K562 (cell line): ENCODE measurements at regions not wholly inside any gene's neighbourhood (a gene's known extent, or its start where the extent isn't known, plus 50 kb on each side); places are given as distances from the start of the nearest gene placed in this dataset.

Source experiments
- ATAC-seq: fragments of 200-7000 bp; cut with Tn5 transposase; 3 replicates; pipeline ENCODE4 v1.9.1; 2020; ENCODE audit warnings: moderate library complexity
- BruUV-seq: library from RNA; stranded (reverse); fragments of 400-500 nt; replicated peaks from 2 replicates; lab custom pipeline; 2021; lab: Mats Ljungman, UMichigan
- CTCF ChIA-PET: fragments of 300-600 bp; formaldehyde crosslinking; extraction: SDS; loops from one replicate; lab custom pipeline; 2021; ENCODE audit warnings: low intra/inter-chr PET ratio; lab: Yijun Ruan, JAX
- POLR2A ChIA-PET: fragments of 300-600, 350-650 bp; sonication (Branson Sonifier 250); formaldehyde crosslinking; extraction: SDS; loops from one replicate; lab custom pipeline; 2021; ENCODE audit warnings: antibody characterized with exemption, inconsistent platforms; lab: Yijun Ruan, JAX
- DNase-seq, 4 experiments: peaks; one replicate each; pipeline versions ENCODE4 v3.0.0 to v3.0.0-alpha.2; 2011 to 2018; ENCODE audit warnings: low spot score in 3 of 4, mixed read lengths in 3 of 4; ENCODE audit errors: extremely low read depth in 1 of 4
- FAIRE-seq: peaks from 2 replicates; lab custom pipeline; 2011; peaks lifted over from hg19 to GRCh38; lab: Jason Lieb, UNC
- H2AFZ ChIP-seq: 2 replicates; pipeline ENCODE4 v1.6.0; 2011; ENCODE audit warnings: low read depth, low read length, control low read depth, inconsistent platforms
- H3K27ac ChIP-seq: fragments of 200-600 bp; 3 replicates; pipeline ENCODE4 v1.8.0; 2011; ENCODE audit warnings: low read depth, mild to moderate bottlenecking, control low read depth, inconsistent platforms, low read length, moderate library complexity, mixed read lengths; ENCODE audit errors: extremely low read depth
- H3K27me3 ChIP-seq, 2 experiments: fragments of 300-600 bp in 1 of 2; 2 replicates in 1 of 2; 3 replicates in 1 of 2; pipeline versions ENCODE4 v1.6.0 to v1.8.0; 2011; ENCODE audit warnings: inconsistent platforms in 2 of 2, low read length in 2 of 2, mild to moderate bottlenecking in 1 of 2, mixed read lengths in 1 of 2, moderate library complexity in 1 of 2; ENCODE audit not compliant: control insufficient read depth in 2 of 2, insufficient read depth in 2 of 2
- H3K36me3 ChIP-seq: fragments of 300-600 bp; 3 replicates; pipeline ENCODE4 v1.8.0; 2011; ENCODE audit warnings: mild to moderate bottlenecking, low read length, inconsistent platforms; ENCODE audit not compliant: control insufficient read depth, insufficient read depth
- H3K4me1 ChIP-seq, 2 experiments: fragments of 200-600 bp in 1 of 2; replicated peaks in 1 of 2; 2 replicates in 1 of 2; 3 replicates in 1 of 2; pipeline versions ENCODE4 v1.5.1 to v1.8.0; 2011; ENCODE audit warnings: inconsistent platforms in 2 of 2, low read length in 2 of 2, mild to moderate bottlenecking in 1 of 2, mixed read lengths in 1 of 2, moderate library complexity in 1 of 2; ENCODE audit not compliant: control insufficient read depth in 2 of 2, insufficient read depth in 2 of 2
- H3K4me2 ChIP-seq: 2 replicates; pipeline ENCODE4 v1.6.1; 2011; ENCODE audit warnings: low read length, control low read depth, inconsistent platforms, mixed read lengths; ENCODE audit not compliant: insufficient read depth
- H3K4me3 ChIP-seq: fragments of 200-600 bp; sonication (generic), shearing (Covaris generic); 2 replicates; pipeline ENCODE4 v1.5.1; 2016; ENCODE audit warnings: control low read depth, inconsistent platforms
- H3K79me2 ChIP-seq: fragments of 200-600 bp; 3 replicates; pipeline ENCODE4 v1.8.0; 2011; ENCODE audit warnings: low read length, inconsistent platforms; ENCODE audit not compliant: control insufficient read depth, insufficient read depth
- H3K9ac ChIP-seq, 2 experiments: 2 replicates each; pipeline versions ENCODE4 v1.6.0 to v1.6.1; 2011; ENCODE audit warnings: low read depth in 2 of 2, low read length in 2 of 2, control low read depth in 1 of 2, inconsistent platforms in 1 of 2, mild to moderate bottlenecking in 1 of 2, mixed read lengths in 1 of 2; ENCODE audit not compliant: insufficient read depth in 1 of 2
- H3K9me1 ChIP-seq: one replicate; pipeline ENCODE4 v1.6.0; 2011; ENCODE audit warnings: inconsistent platforms, mild to moderate bottlenecking, low read length, moderate library complexity; ENCODE audit not compliant: control insufficient read depth, insufficient read depth
- H3K9me3 ChIP-seq: replicated peaks from 2 replicates; pipeline ENCODE4 v1.5.1; 2011; ENCODE audit warnings: low read depth, low read length, inconsistent platforms; ENCODE audit not compliant: control insufficient read depth, insufficient read depth
- H4K20me1 ChIP-seq: replicated peaks from 2 replicates; pipeline ENCODE4 v1.6.1; 2011; ENCODE audit warnings: low read length, inconsistent platforms, mixed read lengths; ENCODE audit not compliant: control insufficient read depth, insufficient read depth
- ATF3 ChIP-seq, 2 experiments: fragments of 450-650 bp in 1 of 2; sonication (generic) in 1 of 2; formaldehyde crosslinking in 1 of 2; IDR thresholded peaks in 1 of 2; conservative IDR thresholded peaks in 1 of 2; 2 replicates each; pipeline versions ENCODE4 v1.6.1 to v1.8.1; 2016 to 2023; ENCODE audit warnings: mild to moderate bottlenecking in 2 of 2, moderate library complexity in 2 of 2, inconsistent platforms in 1 of 2, missing genetic modification reagents in 1 of 2
- CBX8 ChIP-seq: fragments of 200-600 bp; sonication (generic); IDR thresholded peaks from 2 replicates; pipeline ENCODE4 v1.6.1; 2012; ENCODE audit warnings: borderline replicate concordance, mixed run types, low read depth, mild to moderate bottlenecking, moderate library complexity, mixed read lengths, low read length, control low read depth, inconsistent platforms; ENCODE audit not compliant: poor library complexity, severe bottlenecking; ENCODE audit errors: extremely low read depth
- EWSR1 ChIP-seq: fragments of 450-650 bp; IDR thresholded peaks from 2 replicates; pipeline ENCODE4 v1.6.1; 2018; ENCODE audit warnings: borderline replicate concordance, mild to moderate bottlenecking, low read depth, moderate library complexity; ENCODE audit not compliant: partially characterized antibody
- KDM5B ChIP-seq: fragments of 200-600 bp; sonication (generic); IDR thresholded peaks from 2 replicates; pipeline ENCODE4 v1.6.1; 2012; ENCODE audit warnings: low read depth, mild to moderate bottlenecking, moderate library complexity, low read length, control low read depth, inconsistent platforms; ENCODE audit not compliant: insufficient replicate concordance
- MAFG ChIP-seq: fragments of 450-650 bp; conservative IDR thresholded peaks from 2 replicates; pipeline ENCODE4 v1.6.1; 2016; ENCODE audit warnings: missing genetic modification characterization, missing compliant biosample characterization
- PHB ChIP-seq: fragments of 250-450 bp; sonication (Bioruptor Pico); IDR thresholded peaks from 2 replicates; pipeline ENCODE4 v1.5.0; 2021
- RBM17 ChIP-seq: fragments of 200-400 bp; formaldehyde crosslinking; IDR thresholded peaks from 2 replicates; pipeline ENCODE4 v1.6.1; 2017; ENCODE audit warnings: low read depth, mild to moderate bottlenecking, low read length, borderline replicate concordance
- SMAD2 ChIP-seq: fragments of 150-350 bp; IDR thresholded peaks from 2 replicates; pipeline ENCODE4 v1.6.1; 2014; ENCODE audit warnings: low read depth, mild to moderate bottlenecking, low read length
- SNIP1 ChIP-seq: fragments of 450-650 bp; IDR thresholded peaks from 2 replicates; pipeline ENCODE4 v1.7.1; 2017; ENCODE audit warnings: low read depth, mild to moderate bottlenecking
- USF2 ChIP-seq: sonication (generic); formaldehyde crosslinking; IDR thresholded peaks from 2 replicates; pipeline ENCODE4 v1.5.0; 2020; ENCODE audit warnings: missing genetic modification reagents
- ZNF764 ChIP-seq: fragments of 250-450 bp; sonication (Bioruptor Pico); IDR thresholded peaks from 2 replicates; pipeline ENCODE4 v1.4.0; 2020; ENCODE audit warnings: low read depth, mild to moderate bottlenecking, moderate library complexity
- WGBS: fragments of 100-300 bp; shearing (Covaris generic); methylation state at CpG from one replicate; pipeline ENCODE4 v1.1.6; 2016; ENCODE audit warnings: low coverage, mixed read lengths; ENCODE audit not compliant: insufficient coverage; ENCODE audit errors: missing lambda C conversion rate; 5-methylcytosine and 5-hydroxymethylcytosine counted together
- in situ Hi-C: fragments of 300-500 bp; cut with MboI; formaldehyde crosslinking; loops from 4 replicates; pipeline ENCODE4 v1.15.0; 2018; ENCODE audit warnings: inconsistent platforms, mixed read lengths
- intact Hi-C: fragments of 100-400 bp; cut with micrococcal nuclease; formaldehyde crosslinking; loops from 2 replicates; pipeline ENCODE4 v1.14.2; 2022

- no peak overlapping the region for H3K4me3 ChIP-seq
- no peak overlapping the region for H3K27ac ChIP-seq
- 2% methylated on average over 4 of the region's 4 CpGs for WGBS
- ChIA-PET CTCF (no interaction called here), POLR2A (interaction anchor here (0.6 kb wide), 1 partner anchor 58 kb away, joined by 3 read pairs; no protein-coding TSS in a partner anchor)
- intact Hi-C loops: no loop called here
- FAIRE-seq (no peak), DNase-seq (no peak), ATAC-seq (no peak)
- TF ChIP-seq ATF3 (IDR thresholded peaks at IDR 0.05) (peak; percentile 26; the same call in 1 of the 2 replicates), ATF3 (CRISPR knock-in tag; conservative IDR thresholded peaks at IDR 0.05) (no peak), SNIP1 (no peak)
- no peaks in the 10 kb centered on the region for H3K4me1 ChIP-seq
- H3K79me2 ChIP-seq: no peaks in the 10 kb centered on the region
- no peak overlapping the region for H2AFZ ChIP-seq
- no peaks in the 10 kb centered on the region for H3K9me3 ChIP-seq
- no TSS peak for BruUV-seq
- no peaks in the 10 kb centered on the region for H3K36me3 ChIP-seq
- H3K9ac ChIP-seq: no peak overlapping the region
- in situ Hi-C loops: no loop called here
- H4K20me1 ChIP-seq: no peaks in the 10 kb centered on the region
- H3K27me3 ChIP-seq: peaks cover 0 to 8% of the 10 kb centered on the region in 2 experiments; a peak in 2 of 5 replicates
- no peaks in the 10 kb centered on the region for H3K9me1 ChIP-seq
- H3K4me2 ChIP-seq: no peak overlapping the region
Observed at GRCh38 chr14:105873870-105874512, 347.6 kb downstream of the TMEM121 start.

- WGBS: 6% methylated on average over 4 of the region's 4 CpGs
- FAIRE-seq (no peak), DNase-seq (no peak), ATAC-seq (no peak)
- ChIA-PET CTCF (no interaction called here), POLR2A (no interaction called here)
- no peaks in the 10 kb centered on the region for H4K20me1 ChIP-seq
- H3K4me2 ChIP-seq: no peak overlapping the region
- peaks cover 0 to 13% of the 10 kb centered on the region in 2 experiments; a peak in 2 of 5 replicates for H3K27me3 ChIP-seq
- no TSS peak for BruUV-seq
- H3K4me3 ChIP-seq: no peak overlapping the region
- H3K27ac ChIP-seq: no peak overlapping the region
- no peaks in the 10 kb centered on the region for H3K9me3 ChIP-seq
- intact Hi-C loops (no loop called here), in situ Hi-C loops (no loop called here)
- H2AFZ ChIP-seq: no peak overlapping the region
- H3K4me1 ChIP-seq: no peaks in the 10 kb centered on the region
- H3K79me2 ChIP-seq: no peaks in the 10 kb centered on the region
- no peaks in the 10 kb centered on the region for H3K36me3 ChIP-seq
- no peaks in the 10 kb centered on the region for H3K9me1 ChIP-seq
- H3K9ac ChIP-seq: no peak overlapping the region
- TF ChIP-seq PHB (CRISPR knock-in tag): no peak
- TF ChIP-seq KDM5B: no peak
- no peak for TF ChIP-seq SMAD2
- no peak for TF ChIP-seq ZNF764 (CRISPR knock-in tag)
- TF ChIP-seq RBM17: no peak
- no peak for TF ChIP-seq CBX8
- TF ChIP-seq USF2 (CRISPR knock-in tag): no peak
- TF ChIP-seq MAFG: no peak
- TF ChIP-seq EWSR1: no peak
Observed at GRCh38 chr14:105876158-105876557, 349.8 kb downstream of the TMEM121 start.
